IMR-90 (cell line): ENCODE measurements at regions not wholly inside any gene's neighbourhood (a gene's known extent, or its start where the extent isn't known, plus 50 kb on each side); places are given as distances from the start of the nearest gene placed in this dataset.

Source experiments
- ATAC-seq: fragments of 200-7000 bp; cut with Tn5 transposase; 2 replicates; pipeline ENCODE4 v1.9.1; 2020; ENCODE audit warnings: low read depth, mild to moderate bottlenecking, moderate library complexity
- BruUV-seq: library from RNA; stranded (reverse); fragments of 400-500 nt; replicated peaks from 2 replicates; lab custom pipeline; 2021; lab: Mats Ljungman, UMichigan
- CTCF ChIA-PET: fragments of 300-600 bp; formaldehyde crosslinking; extraction: SDS; loops from one replicate; lab custom pipeline; 2021; ENCODE audit warnings: antibody characterized with exemption; lab: Yijun Ruan, JAX
- POLR2A ChIA-PET: fragments of 300-600 bp; sonication (Branson Sonifier 250); formaldehyde crosslinking; loops from one replicate; lab custom pipeline; 2022; ENCODE audit warnings: antibody characterized with exemption; ENCODE audit not compliant: unreplicated experiment; lab: Charles Lee
- DNase-seq: peaks from one replicate; pipeline ENCODE4 v3.0.0; 2013
- H2AFZ ChIP-seq: replicated peaks from 2 replicates; pipeline ENCODE3; 2013; ENCODE audit warnings: low read length, mild to moderate bottlenecking; ENCODE audit not compliant: poor library complexity
- H2AK5ac ChIP-seq: 2 replicates; pipeline ENCODE4 v1.6.1; 2013; ENCODE audit warnings: low read depth, low read length, inconsistent platforms
- H2AK9ac ChIP-seq: replicated peaks from 2 replicates; pipeline ENCODE3; 2013; ENCODE audit warnings: mild to moderate bottlenecking, low read depth, low read length, moderate library complexity; ENCODE audit not compliant: poor library complexity
- H2BK120ac ChIP-seq: 2 replicates; pipeline ENCODE4 v1.6.1; 2013; ENCODE audit warnings: low read depth, low read length, inconsistent platforms
- H2BK15ac ChIP-seq: 3 replicates; pipeline ENCODE4 v1.6.1; 2013; ENCODE audit warnings: low read depth, low read length, inconsistent platforms
- H2BK20ac ChIP-seq: 2 replicates; pipeline ENCODE4 v1.6.1; 2013; ENCODE audit warnings: low read depth, mild to moderate bottlenecking, inconsistent platforms, low read length, moderate library complexity
- H2BK5ac ChIP-seq: 2 replicates; pipeline ENCODE4 v1.6.1; 2013; ENCODE audit warnings: mild to moderate bottlenecking, low read depth, low read length, inconsistent platforms; ENCODE audit not compliant: poor library complexity, severe bottlenecking
- H3K14ac ChIP-seq: replicated peaks from 2 replicates; pipeline ENCODE4 v1.6.1; 2013; ENCODE audit warnings: low read depth, low read length, inconsistent platforms
- H3K18ac ChIP-seq: 2 replicates; pipeline ENCODE4 v1.6.1; 2013; ENCODE audit warnings: low read depth, low read length, control low read depth
- H3K23ac ChIP-seq: 2 replicates; pipeline ENCODE4 v1.6.1; 2013; ENCODE audit warnings: low read depth, low read length, inconsistent platforms
- H3K27ac ChIP-seq: 2 replicates; pipeline ENCODE4 v1.5.1; 2013; ENCODE audit warnings: mild to moderate bottlenecking, control low read depth, low read length; ENCODE audit not compliant: insufficient read depth
- H3K27me3 ChIP-seq: 2 replicates; pipeline ENCODE4 v1.6.1; 2013; ENCODE audit warnings: low read length; ENCODE audit not compliant: control insufficient read depth, insufficient read depth
- H3K36me3 ChIP-seq: 2 replicates; pipeline ENCODE4 v1.6.1; 2013; ENCODE audit warnings: low read length, mixed read lengths; ENCODE audit not compliant: control insufficient read depth, insufficient read depth
- H3K4ac ChIP-seq: 2 replicates; pipeline ENCODE4 v1.6.1; 2013; ENCODE audit warnings: low read depth, low read length, inconsistent platforms
- H3K4me1 ChIP-seq: 2 replicates; pipeline ENCODE4 v1.6.1; 2013; ENCODE audit warnings: low read length, mixed read lengths; ENCODE audit not compliant: control insufficient read depth, insufficient read depth
- H3K4me2 ChIP-seq: 2 replicates; pipeline ENCODE4 v1.6.1; 2013; ENCODE audit warnings: low read depth, mild to moderate bottlenecking, control low read depth, low read length, moderate library complexity
- H3K4me3 ChIP-seq: 2 replicates; pipeline ENCODE4 v1.5.1; 2013; ENCODE audit warnings: low read depth, mild to moderate bottlenecking, control low read depth, low read length, moderate library complexity; ENCODE audit not compliant: insufficient read depth
- H3K56ac ChIP-seq: 2 replicates; pipeline ENCODE4 v1.6.1; 2013; ENCODE audit warnings: low read length, inconsistent platforms; ENCODE audit not compliant: insufficient read depth; ENCODE audit errors: extremely low read depth
- H3K79me1 ChIP-seq, 2 experiments: 2 replicates each; pipeline ENCODE4 v1.6.1; 2013; ENCODE audit warnings: low read length in 2 of 2, inconsistent platforms in 1 of 2, low read depth in 1 of 2
- H3K9ac ChIP-seq: 2 replicates; pipeline ENCODE4 v1.6.1; 2013; ENCODE audit warnings: low read depth, low read length, control low read depth
- H3K9me1 ChIP-seq: 2 replicates; pipeline ENCODE4 v1.6.1; 2013; ENCODE audit warnings: low read length, inconsistent platforms; ENCODE audit not compliant: insufficient read depth
- H3K9me3 ChIP-seq: 2 replicates; pipeline ENCODE4 v1.6.1; 2013; ENCODE audit warnings: low read length; ENCODE audit not compliant: control insufficient read depth, insufficient read depth
- H4K20me1 ChIP-seq: 2 replicates; pipeline ENCODE4 v1.6.1; 2013; ENCODE audit warnings: low read length, inconsistent platforms; ENCODE audit not compliant: insufficient read depth
- H4K5ac ChIP-seq: 2 replicates; pipeline ENCODE4 v1.6.1; 2013; ENCODE audit warnings: mild to moderate bottlenecking, low read depth, low read length, control low read depth
- H4K8ac ChIP-seq, 2 experiments: 2 replicates each; pipeline ENCODE4 v1.6.1; 2013; ENCODE audit warnings: low read depth in 2 of 2, low read length in 2 of 2, control low read depth in 1 of 2, inconsistent platforms in 1 of 2
- H4K91ac ChIP-seq: 2 replicates; pipeline ENCODE4 v1.6.1; 2013; ENCODE audit warnings: low read depth, low read length, inconsistent platforms; ENCODE audit not compliant: insufficient read depth
- BHLHE40 ChIP-seq: fragments of 150-350 bp; IDR thresholded peaks from 2 replicates; pipeline ENCODE4 v1.6.1; 2016; ENCODE audit warnings: mild to moderate bottlenecking, low read depth, low read length
- CEBPB ChIP-seq: IDR thresholded peaks from 2 replicates; pipeline ENCODE4 v1.6.1; 2012; ENCODE audit warnings: low read depth, low read length, improper control_type of control experiment
- CHD1 ChIP-seq: IDR thresholded peaks from 2 replicates; pipeline ENCODE4 v1.6.1; 2012; ENCODE audit warnings: low read depth, low read length, improper control_type of control experiment
- CTCF ChIP-seq: conservative IDR thresholded peaks from 2 replicates; pipeline ENCODE4 v1.5.1; 2012; ENCODE audit warnings: mild to moderate bottlenecking, low read depth, low read length, improper control_type of control experiment
- MAFK ChIP-seq: IDR thresholded peaks from 2 replicates; pipeline ENCODE4 v1.6.1; 2012; ENCODE audit warnings: low read depth, low read length, improper control_type of control experiment
- MXI1 ChIP-seq: IDR thresholded peaks from 2 replicates; pipeline ENCODE4 v1.6.1; 2012; ENCODE audit warnings: low read depth, mild to moderate bottlenecking, low read length, moderate library complexity, borderline replicate concordance
- RAD21 ChIP-seq: IDR thresholded peaks from 2 replicates; pipeline ENCODE4 v1.6.1; 2012; ENCODE audit warnings: low read length, improper control_type of control experiment
- RCOR1 ChIP-seq: IDR thresholded peaks from 2 replicates; pipeline ENCODE4 v1.6.1; 2012; ENCODE audit warnings: mild to moderate bottlenecking, low read length, improper control_type of control experiment; ENCODE audit not compliant: insufficient replicate concordance
- SMC3 ChIP-seq: fragments of 150-350 bp; IDR thresholded peaks from 2 replicates; pipeline ENCODE4 v1.6.1; 2016; ENCODE audit warnings: low read depth, mild to moderate bottlenecking, antibody characterized with exemption, low read length, moderate library complexity
- USF2 ChIP-seq: fragments of 150-350 bp; IDR thresholded peaks from 2 replicates; pipeline ENCODE4 v1.6.1; 2017; ENCODE audit warnings: mild to moderate bottlenecking, antibody characterized with exemption, low read length, low read depth
- dilution Hi-C: fragments of 300-500 bp; cut with HindIII; formaldehyde crosslinking; loops from one replicate; pipeline ENCODE4 v1.14.3; 2018; ENCODE audit warnings: low sequenced_read_pairs; ENCODE audit not compliant: unreplicated experiment
- in situ Hi-C: fragments of 300-500 bp; cut with MboI; formaldehyde crosslinking; loops from 3 replicates; pipeline ENCODE4 v1.14.3; 2019; ENCODE audit warnings: low sequenced_read_pairs, inconsistent platforms, mixed read lengths
- intact Hi-C: fragments of 100-400 bp; cut with micrococcal nuclease; formaldehyde crosslinking; loops from 2 replicates; pipeline ENCODE4 v1.10.0; 2022
- TF ChIP-seq, protein P1 (sequence below): fragments of 150-350 bp; IDR thresholded peaks from 2 replicates; pipeline ENCODE4 v1.6.1; 2016; ENCODE audit warnings: low read depth, mild to moderate bottlenecking, low read length, moderate library complexity, borderline replicate concordance

DNA sequence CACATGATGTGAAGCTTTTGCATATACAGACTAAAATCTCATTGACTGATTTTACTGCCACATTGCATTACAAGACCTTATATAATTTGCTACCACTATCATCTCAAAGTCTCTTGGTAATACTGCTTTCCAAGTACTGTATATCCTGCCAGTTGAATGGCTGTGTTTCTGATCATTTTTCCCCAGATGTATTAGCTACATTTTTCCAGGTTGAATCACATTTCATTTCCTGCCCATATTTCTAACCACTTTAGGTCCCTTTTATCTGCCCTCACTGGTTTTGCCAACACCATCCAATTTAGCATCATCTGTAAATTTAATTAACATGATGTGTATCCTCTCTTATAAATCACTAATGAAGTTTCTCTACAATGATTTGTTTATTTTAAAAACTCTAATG, 365.7 kb upstream of the PMFBP1 start:
- Histone ChIP-seq H3K9ac (no peak overlapping the region), H3K9me1 (no peaks in the 10 kb centered on the region), H3K27me3 (no peaks in the 10 kb centered on the region), H2BK120ac (no peak overlapping the region), H3K4ac (no peak overlapping the region), H4K91ac (no peak overlapping the region), H3K4me1 (peaks cover 2% of the 10 kb centered on the region; the same call in 1 of the 2 replicates), H2AK5ac (no peak overlapping the region), H2AFZ (no peak overlapping the region), H3K79me1 (no peaks in the 10 kb centered on the region), H4K5ac (no peak overlapping the region), H3K4me3 (no peak overlapping the region), H3K9me3 (no peaks in the 10 kb centered on the region), H3K4me2 (no peak overlapping the region), H4K20me1 (no peaks in the 10 kb centered on the region), H2AK9ac (no peak overlapping the region), H2BK15ac (no peak overlapping the region), H4K8ac (no peak overlapping the region; a peak in 1 of 4 replicates), H2BK20ac (no peak overlapping the region), H3K23ac (no peak overlapping the region), H3K18ac (no peak overlapping the region), H3K56ac (no peak overlapping the region), H2BK5ac (no peak overlapping the region), H3K36me3 (no peaks in the 10 kb centered on the region), H3K14ac (no peak overlapping the region), H3K27ac (no peak overlapping the region)
- in situ Hi-C loops: no loop called here
- ATAC-seq (peak; percentile 71), DNase-seq (peak; percentile 56)
- dilution Hi-C loops: no loop called here
- TF ChIP-seq CEBPB (no peak), USF2 (no peak), RAD21 (no peak), SMC3 (no peak), CTCF (no peak), BHLHE40 (no peak), CHD1 (no peak), MXI1 (no peak), RCOR1 (no peak), MAFK (no peak)
- TF ChIP-seq, protein P1, sequence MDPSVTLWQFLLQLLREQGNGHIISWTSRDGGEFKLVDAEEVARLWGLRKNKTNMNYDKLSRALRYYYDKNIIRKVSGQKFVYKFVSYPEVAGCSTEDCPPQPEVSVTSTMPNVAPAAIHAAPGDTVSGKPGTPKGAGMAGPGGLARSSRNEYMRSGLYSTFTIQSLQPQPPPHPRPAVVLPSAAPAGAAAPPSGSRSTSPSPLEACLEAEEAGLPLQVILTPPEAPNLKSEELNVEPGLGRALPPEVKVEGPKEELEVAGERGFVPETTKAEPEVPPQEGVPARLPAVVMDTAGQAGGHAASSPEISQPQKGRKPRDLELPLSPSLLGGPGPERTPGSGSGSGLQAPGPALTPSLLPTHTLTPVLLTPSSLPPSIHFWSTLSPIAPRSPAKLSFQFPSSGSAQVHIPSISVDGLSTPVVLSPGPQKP: no peak
- POLR2A ChIA-PET: no interaction called here
- CTCF ChIA-PET: no interaction called here
- intact Hi-C loops: no loop called here
- no TSS peak for BruUV-seq
